ENCODE measurements at regions not wholly inside any gene's neighbourhood (a gene's known extent, or its start where the extent isn't known, plus 50 kb on each side); places are given as distances from the start of the nearest gene placed in this dataset.

GRCh38 chr18:38980420-38980819 lies 1414.8 kb upstream of the CELF4 start:
- Histone ChIP-seq H3K4me3 (ENCODE audit: low read depth, low read length, poor library complexity, severe bottlenecking) (no peak overlapping the region), H2AFZ (ENCODE audit: low read length) (no peak overlapping the region), H3K36me3 (ENCODE audit: insufficient read depth, low read length) (no peaks in the 10 kb centered on the region), H3K27ac (ENCODE audit: low read depth, low read length, poor library complexity, severe bottlenecking) (no peak overlapping the region), H3K4me1 (ENCODE audit: insufficient read depth, low read length, poor library complexity, severe bottlenecking) (no peaks in the 10 kb centered on the region), H3K79me2 (ENCODE audit: insufficient read depth, low read depth, low read length) (no peaks in the 10 kb centered on the region), H3K9me2 (ENCODE audit: insufficient read depth, low read length) (no peaks in the 10 kb centered on the region), H3K4me2 (ENCODE audit: low read length) (no peak overlapping the region), H3K9me3 (ENCODE audit: low read length) (no peaks in the 10 kb centered on the region), H4K20me1 (ENCODE audit: insufficient read depth, low read length) (no peaks in the 10 kb centered on the region)
- no TSS peak for BruUV-seq (replicated peaks)
- ChIA-PET POLR2A (no interaction called here), CTCF (ENCODE audit: unreplicated experiment) (no interaction called here)
- TF ChIP-seq EZH2phosphoT487 (IDR thresholded peaks at IDR 0.05; ENCODE audit: borderline replicate concordance, low read depth, low read length) (no peak), CTCF (conservative IDR thresholded peaks at IDR 0.05; ENCODE audit: low read length) (no peak)
- no peak for DNase-seq (ENCODE audit: low spot score)
- intact Hi-C loops (cut with micrococcal nuclease; ENCODE audit: unreplicated experiment) = no loop called here

- ChIA-PET CTCF (ENCODE audit: unreplicated experiment) (no interaction called here), POLR2A (no interaction called here)
- Histone ChIP-seq H2AFZ (ENCODE audit: low read length) (no peak overlapping the region), H3K4me3 (ENCODE audit: low read depth, low read length, poor library complexity, severe bottlenecking) (no peak overlapping the region), H4K20me1 (ENCODE audit: insufficient read depth, low read length) (no peaks in the 10 kb centered on the region), H3K9me3 (ENCODE audit: low read length) (no peaks in the 10 kb centered on the region), H3K4me1 (ENCODE audit: insufficient read depth, low read length, poor library complexity, severe bottlenecking) (no peaks in the 10 kb centered on the region), H3K27ac (ENCODE audit: low read depth, low read length, poor library complexity, severe bottlenecking) (no peak overlapping the region), H3K79me2 (ENCODE audit: insufficient read depth, low read depth, low read length) (no peaks in the 10 kb centered on the region), H3K9me2 (ENCODE audit: insufficient read depth, low read length) (no peaks in the 10 kb centered on the region), H3K36me3 (ENCODE audit: insufficient read depth, low read length) (no peaks in the 10 kb centered on the region), H3K4me2 (ENCODE audit: low read length) (no peak overlapping the region)
- no peak for DNase-seq (ENCODE audit: low spot score)
- intact Hi-C loops (cut with micrococcal nuclease; ENCODE audit: unreplicated experiment) = no loop called here
- no peak for TF ChIP-seq EZH2phosphoT487 (IDR thresholded peaks at IDR 0.05; ENCODE audit: borderline replicate concordance, low read depth, low read length)
- no peak for TF ChIP-seq CTCF (conservative IDR thresholded peaks at IDR 0.05; ENCODE audit: low read length)
- no TSS peak for BruUV-seq (replicated peaks)
Observed at GRCh38 chr18:38972571-38972970, 1407.0 kb upstream of the CELF4 start.

GRCh38 chr18:38971881-38972280 lies 1406.3 kb upstream of the CELF4 start:
- POLR2A ChIA-PET = no interaction called here
- no peaks in the 10 kb centered on the region for H3K9me2 ChIP-seq (ENCODE audit: insufficient read depth, low read length)
- no peak overlapping the region for H2AFZ ChIP-seq (ENCODE audit: low read length)
- no peaks in the 10 kb centered on the region for H3K9me3 ChIP-seq (ENCODE audit: low read length)
- TF ChIP-seq EZH2phosphoT487 (IDR thresholded peaks at IDR 0.05; ENCODE audit: borderline replicate concordance, low read depth, low read length) = no peak
- TF ChIP-seq CTCF (conservative IDR thresholded peaks at IDR 0.05; ENCODE audit: low read length) = no peak
- H3K4me3 ChIP-seq (ENCODE audit: low read depth, low read length, poor library complexity, severe bottlenecking) = no peak overlapping the region
- CTCF ChIA-PET (ENCODE audit: unreplicated experiment) = no interaction called here
- no peaks in the 10 kb centered on the region for H4K20me1 ChIP-seq (ENCODE audit: insufficient read depth, low read length)
- DNase-seq (ENCODE audit: low spot score) = no peak
- H3K27ac ChIP-seq (ENCODE audit: low read depth, low read length, poor library complexity, severe bottlenecking) = no peak overlapping the region
- H3K4me2 ChIP-seq (ENCODE audit: low read length) = no peak overlapping the region
- no TSS peak for BruUV-seq (replicated peaks)
- intact Hi-C loops (cut with micrococcal nuclease; ENCODE audit: unreplicated experiment) = no loop called here
- no peaks in the 10 kb centered on the region for H3K4me1 ChIP-seq (ENCODE audit: insufficient read depth, low read length, poor library complexity, severe bottlenecking)
- H3K36me3 ChIP-seq (ENCODE audit: insufficient read depth, low read length) = no peaks in the 10 kb centered on the region
- H3K79me2 ChIP-seq (ENCODE audit: insufficient read depth, low read depth, low read length) = no peaks in the 10 kb centered on the region
